HG03354 (cell line): ENCODE measurements at regions not wholly inside any gene's neighbourhood (a gene's known extent, or its start where the extent isn't known, plus 50 kb on each side); places are given as distances from the start of the nearest gene placed in this dataset.

Experiments used
- ATAC-seq: cut with Tn5 transposase; IDR thresholded peaks from one replicate; pipeline ENCODE4 v1.9.1; 2021; ENCODE audit warnings: mild to moderate bottlenecking; ENCODE audit not compliant: unreplicated experiment, poor library complexity, severe bottlenecking

DNA sequence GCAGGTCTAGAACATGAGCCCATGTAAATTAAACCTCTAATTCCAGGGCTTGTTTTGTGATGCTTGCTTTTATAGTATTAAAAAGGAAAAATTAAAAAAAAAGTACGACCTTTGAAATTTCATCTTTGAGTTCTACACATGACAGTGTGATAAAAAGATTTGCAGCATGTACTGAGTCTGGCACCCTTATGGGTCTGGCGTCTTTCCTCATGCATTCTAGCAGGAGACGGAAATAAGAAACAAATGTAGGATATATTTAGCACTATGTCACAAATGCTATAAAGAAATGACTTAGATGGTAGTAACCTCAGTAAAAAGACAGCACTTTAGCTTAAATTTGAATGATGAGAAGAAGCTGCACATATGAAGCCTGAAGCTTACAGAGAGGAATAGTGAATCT is 1474.3 kb upstream of the CDH6 start:
- no peak for ATAC-seq

DNA sequence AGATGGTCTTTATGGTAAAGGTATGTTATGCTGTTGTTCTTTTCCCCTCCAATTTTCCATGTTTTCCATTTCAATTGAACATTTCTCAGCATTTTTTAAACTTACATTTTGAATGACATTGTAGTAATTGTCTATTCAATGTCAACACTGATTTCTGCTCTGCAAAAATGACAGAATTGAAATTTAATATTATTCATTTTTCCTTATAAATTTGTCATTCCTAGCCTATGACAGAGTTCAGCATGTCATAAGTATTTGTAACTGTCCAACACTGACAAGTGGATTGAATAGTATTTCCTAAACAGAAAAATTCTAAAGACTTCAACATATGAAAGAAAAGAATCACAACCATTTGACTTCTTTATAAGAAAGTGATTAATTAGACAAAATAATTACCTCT is 1478.3 kb upstream of the CDH6 start:
- ATAC-seq, result no peak

DNA sequence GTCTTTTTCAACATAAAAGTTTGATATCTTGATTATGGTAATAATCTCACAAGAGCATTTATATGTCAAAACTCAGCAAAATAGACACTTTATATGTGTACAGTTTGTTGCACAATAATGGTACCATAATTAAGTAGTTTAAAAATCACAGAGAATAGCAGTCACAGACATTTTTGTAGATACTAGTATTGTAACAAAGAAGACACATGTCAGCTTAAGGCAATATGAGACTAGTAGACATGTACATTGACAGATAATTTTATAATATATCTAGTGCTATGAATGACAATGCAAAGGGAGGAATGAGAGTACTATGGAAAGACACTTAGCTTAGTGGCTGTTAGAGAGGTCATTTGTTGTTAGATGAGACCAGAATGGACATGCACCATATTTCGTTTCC is 1490.6 kb upstream of the CDH6 start:
- no peak for ATAC-seq

DNA sequence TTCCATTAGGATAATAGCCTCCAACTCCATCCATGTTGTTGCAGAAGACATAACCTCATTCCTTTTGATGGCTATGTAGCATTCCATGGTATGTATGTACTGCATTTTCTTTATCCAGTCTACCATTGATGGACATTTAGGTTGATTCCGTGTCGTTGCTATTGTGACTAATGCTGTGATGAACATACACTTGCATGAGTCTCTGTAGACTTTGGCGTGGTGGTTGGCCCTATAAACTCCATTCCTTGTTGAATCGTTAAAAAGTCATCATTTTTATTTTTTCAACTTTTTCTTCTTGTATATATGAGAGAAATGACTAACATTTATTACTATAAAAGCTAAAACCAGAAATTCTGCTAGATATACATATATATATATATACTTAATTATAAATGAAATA is 1491.9 kb upstream of the CDH6 start:
- ATAC-seq, result no peak

DNA sequence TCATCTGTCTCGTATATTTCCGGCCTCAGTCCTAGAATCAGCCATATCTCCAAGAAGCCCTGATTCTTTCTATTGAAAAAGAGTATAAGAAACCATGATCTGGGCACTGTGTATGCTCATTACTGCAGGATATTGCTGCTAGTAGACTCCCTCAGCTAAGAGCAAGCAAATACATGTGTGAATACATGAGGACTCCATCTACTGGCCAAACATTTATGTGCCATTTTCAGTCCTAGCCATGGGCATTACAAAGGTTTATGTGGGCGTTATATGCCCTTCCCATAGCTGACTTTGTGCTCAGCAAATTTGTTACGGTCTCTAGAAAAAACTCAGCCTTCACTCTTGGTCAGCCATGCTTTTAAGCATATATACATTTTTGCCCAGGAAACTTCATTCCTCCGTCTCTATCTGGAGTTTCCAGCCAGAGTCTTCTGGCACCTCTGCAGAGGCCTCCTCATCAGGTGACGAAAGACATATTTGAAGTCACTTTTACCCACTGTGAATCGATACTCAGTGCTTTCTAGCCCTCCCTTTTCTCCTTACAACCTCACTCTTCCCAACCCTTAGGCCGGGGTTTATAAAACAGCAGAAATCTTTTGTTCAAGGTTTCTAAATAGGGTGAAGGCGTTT is 1495.6 kb upstream of the CDH6 start:
- ATAC-seq, result no peak

DNA sequence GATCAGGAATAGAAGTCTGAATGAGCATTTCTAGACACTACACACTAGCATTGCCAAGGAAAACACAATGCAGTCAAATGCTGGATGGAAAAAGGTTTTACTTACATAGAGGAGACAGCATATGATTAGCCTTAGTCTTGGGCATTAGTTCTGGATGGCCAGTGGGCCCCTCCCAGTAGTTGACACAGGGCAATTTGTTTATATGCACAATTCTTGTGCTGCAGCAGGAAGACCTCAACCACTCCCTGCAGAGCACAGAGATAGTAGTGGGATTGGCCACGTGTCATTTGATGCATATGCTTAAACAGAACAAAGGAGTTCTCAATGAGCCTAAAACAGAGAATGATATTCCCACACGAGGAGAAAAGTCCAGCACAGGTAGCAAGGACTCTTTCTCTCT is 1496.2 kb upstream of the CDH6 start:
- no peak for ATAC-seq

DNA sequence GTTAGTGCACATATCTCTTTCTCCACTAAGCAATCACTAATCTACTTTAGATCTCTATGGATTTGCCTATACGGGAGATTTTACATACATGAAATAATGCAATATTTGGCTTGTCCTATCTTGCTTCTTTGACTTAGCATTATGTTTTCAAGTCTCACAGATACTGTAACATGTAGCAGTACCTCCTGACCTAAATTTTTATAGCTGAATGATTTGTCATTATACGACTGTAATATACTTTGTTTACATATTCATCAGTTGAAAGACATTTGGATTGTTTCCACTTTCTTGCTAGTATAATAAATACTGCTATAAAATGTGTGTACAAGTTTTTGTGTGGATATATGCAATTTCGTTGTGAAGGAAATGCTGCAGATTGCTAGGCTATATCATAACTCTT is 1520.8 kb upstream of the CDH6 start:
- ATAC-seq, result no peak

DNA sequence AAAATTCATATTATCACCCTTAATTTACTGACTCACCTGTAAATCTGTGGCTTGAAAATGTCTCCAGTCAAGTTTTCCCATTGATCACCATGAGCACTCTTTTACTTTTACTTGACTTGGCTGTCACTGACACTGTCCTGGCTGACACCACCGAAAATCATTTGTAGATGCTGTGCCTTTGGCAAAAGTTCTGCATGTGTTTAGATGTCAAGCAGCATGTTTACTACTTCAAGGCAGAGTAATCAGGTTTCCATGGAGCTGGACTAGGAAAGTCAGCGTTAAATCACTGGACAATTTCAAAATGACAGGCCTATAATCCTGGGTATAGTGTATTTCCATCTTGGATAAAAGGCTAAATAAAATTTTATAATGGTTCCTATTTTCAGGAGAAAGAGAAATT is 1530.6 kb upstream of the CDH6 start:
- no peak for ATAC-seq

DNA sequence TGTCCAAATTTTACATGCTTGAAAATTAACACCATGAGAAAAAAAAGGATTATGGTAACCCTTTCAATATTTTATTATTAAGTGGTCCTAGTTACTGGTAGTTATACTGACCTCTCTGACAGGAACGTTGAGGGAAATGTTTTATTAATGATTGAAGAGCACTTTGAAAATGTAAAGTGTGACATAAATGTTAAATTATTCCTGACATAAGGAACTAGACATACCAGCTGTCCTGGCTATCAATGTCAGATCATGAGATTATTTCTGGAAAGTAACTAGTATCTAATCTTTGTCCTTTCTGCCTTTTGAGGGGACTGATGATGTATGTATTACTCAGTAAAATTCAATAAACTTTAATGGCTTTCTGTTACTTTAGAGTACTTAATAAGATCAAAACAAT is 1538.5 kb upstream of the CDH6 start:
- ATAC-seq, result no peak

DNA sequence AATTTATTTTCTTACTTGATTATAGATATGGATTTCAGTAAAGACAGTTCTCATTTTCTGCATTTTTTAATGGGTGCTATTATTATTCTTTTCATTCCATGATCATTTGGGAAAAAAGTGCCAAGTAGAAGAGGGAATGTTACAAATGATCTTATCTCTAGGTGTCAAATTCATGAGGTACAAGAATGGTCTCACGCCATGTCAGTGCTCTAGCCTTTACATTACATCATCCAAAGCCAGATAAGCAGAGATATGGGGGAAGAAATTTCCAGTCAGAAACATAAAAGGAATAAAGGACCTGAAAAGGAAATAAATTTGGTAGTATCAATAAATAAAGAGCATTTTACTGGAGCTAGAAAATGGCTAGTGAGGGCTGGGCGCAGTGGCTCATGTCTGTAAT is 1544.2 kb upstream of the CDH6 start:
- no peak for ATAC-seq

DNA sequence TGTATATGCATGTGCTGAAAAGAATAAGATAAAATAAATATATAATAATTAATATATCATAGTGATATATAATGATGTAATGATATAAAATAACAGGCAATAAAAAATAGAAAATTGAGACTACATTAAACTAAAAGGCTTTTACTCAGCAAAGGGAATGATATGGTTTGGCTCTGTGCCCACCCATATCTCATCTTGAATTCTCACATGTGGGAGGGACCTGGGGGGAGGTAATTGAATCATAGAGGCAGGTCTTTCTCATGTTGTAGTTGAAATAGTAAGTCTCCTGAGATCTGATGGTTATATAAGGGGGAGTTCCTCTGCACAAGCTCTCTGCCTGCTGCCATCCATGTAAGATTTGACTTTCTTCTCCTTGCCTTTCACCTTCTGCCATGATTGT is 1550.9 kb upstream of the CDH6 start:
- no peak for ATAC-seq

DNA sequence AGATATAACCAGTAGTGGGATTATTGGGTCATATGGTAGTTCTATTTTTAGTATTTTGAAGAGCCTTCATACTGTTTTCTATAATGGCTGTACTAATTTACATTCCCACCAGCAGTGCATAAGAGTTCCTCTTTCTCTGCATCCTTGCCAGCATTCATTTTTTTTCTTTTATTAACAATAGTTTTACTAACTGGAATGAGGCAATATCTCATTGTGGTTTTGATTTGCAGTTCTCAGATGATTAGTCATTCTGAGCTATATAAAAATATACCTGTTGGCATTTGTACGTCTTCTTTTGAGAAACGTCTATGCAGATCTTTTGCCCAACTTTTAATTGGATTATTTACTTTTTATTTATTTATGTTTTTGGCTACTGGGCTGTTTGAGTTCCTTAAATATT is 1579.3 kb upstream of the CDH6 start:
- no peak for ATAC-seq

DNA sequence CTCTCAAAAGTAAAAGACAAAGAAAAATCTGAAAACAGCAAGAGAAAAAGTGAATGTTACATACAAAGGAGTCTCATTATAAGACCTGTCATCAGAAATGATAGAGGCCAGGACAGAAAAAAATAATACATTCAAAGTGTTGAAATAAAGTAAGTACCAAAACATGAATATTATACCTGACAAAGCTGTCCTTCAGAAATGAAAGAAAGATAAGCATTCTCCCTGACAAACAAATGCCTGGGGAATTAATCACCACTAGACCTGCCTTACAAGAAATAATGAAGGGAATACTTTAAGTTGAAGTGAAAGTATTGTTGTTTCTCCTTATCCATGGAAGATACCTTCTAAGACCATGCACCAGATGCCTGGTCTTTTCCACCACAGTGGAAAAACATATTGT is 1605.2 kb upstream of the CDH6 start:
- ATAC-seq, result no peak

DNA sequence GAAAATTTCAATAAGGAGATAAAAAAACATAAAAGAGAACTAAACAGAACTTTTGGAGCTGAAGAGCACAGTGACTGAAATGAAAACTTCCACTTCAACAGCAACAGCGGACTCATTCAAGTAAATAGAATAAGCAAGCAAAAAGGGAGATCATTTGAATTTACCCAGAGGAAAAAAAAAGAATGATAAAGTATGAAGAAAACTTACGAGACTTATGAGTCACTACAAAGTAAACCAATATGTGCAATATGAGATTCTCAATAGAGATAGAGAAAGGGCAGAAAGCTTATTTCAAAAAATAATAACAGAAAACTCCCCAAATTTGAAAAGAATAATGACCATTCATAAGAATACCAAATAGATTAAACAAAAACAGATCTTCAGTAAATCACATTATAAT is 1605.7 kb upstream of the CDH6 start:
- no peak for ATAC-seq

DNA sequence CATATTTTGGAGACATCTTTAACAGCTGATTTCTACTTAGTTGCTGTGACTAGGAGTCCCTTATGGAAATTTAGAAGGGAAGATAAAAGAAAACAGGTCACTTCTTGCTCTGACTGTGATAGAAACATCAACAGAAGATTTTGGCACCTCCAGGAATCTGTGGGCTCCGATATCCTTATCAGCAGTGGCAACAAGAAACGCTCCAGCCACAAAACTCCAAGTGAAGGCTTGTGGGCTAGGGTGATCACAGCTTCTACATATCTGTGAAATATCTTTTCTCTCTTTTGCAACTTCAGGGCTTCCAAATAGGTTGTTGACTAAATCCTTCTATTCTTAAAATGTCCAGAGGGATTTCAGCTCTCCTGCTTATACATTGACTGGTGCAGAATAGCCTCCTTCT is 1625.5 kb upstream of the CDH6 start:
- no peak for ATAC-seq

DNA sequence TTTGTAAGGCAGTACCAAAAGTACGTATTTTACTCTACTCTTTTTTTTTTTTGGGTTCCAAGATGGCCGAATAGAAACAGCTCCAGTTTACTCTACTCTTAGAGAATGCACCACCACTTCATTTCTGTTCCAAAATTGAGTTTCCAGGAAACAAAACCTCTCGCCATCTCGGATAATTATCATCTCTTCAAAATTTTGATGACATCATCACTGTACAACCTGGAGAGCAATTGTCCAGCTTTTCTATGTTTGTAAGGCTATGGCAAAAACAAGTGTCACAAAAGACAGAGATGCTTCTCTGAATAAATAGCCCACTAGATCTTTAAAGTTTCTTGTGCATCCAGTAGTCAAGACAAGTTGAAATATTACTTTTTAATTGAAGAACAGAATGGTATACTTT is 1631.9 kb upstream of the CDH6 start:
- ATAC-seq, result no peak

DNA sequence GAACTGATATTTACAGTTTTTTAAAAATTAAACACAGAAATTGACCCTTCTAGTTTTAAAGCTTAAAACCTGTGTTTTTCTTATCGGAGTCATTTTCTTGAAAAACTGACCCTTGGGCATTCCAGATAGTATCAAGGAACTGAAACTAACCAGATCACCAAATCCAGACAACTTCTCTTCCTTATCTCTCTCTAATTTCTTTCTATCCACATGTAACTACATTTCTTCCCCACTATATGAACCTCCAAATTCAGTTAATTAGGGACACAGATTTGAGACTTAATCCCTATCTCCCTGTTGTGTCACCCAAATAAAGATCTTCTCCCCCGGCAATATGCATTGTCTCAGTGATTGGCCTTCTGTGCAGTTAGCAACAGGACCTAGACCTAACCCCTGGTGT is 1643.0 kb upstream of the CDH6 start:
- no peak for ATAC-seq

DNA sequence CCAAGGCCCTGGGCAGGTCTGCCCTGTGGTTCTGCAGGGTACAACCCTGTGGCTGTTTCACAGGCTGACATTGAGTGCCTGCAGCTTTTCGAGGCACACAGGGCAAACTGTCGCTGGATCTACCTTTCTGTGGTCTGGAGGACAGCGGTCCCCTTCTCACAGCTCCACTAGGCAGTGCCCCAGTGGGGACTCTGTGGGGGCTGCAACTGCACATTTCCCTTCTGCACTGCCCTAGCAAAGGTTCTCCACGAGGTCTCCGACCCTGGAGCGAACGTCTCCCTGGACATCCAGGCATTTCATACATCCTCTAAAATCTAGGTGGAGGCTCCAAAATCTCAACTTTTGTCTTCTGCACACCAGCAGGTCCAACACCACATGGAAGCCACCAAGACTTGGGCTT is 1645.2 kb upstream of the CDH6 start:
- ATAC-seq, result no peak

DNA sequence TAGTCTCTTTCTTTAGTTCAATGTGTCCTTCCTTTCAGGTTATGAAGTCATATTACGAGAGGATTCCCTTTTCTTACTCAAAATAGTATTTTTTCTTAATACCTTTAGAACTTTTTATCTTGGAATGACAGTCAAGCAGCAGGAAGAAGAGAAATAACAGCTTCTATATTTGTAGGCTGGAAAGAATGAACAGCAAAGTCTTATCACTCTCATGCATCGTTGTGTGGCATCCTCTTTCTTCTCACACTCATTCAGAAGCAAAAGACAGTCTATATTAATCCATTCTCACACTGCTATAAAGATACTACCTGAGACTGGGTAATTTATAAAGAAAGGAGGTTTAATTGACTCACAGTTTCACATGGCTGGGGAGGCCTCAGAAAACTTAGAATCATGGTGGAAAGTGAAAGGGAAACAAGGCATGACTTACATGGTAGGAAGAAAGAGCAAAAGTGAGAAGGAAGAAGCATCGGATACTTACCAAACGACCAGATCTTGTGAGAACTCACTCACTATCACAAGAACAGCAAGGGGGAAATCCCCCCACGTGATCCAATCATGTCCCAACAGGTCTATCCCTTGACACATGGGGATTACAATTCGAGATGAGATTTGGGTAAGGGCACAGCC is 1646.1 kb upstream of the CDH6 start:
- ATAC-seq, result no peak

DNA sequence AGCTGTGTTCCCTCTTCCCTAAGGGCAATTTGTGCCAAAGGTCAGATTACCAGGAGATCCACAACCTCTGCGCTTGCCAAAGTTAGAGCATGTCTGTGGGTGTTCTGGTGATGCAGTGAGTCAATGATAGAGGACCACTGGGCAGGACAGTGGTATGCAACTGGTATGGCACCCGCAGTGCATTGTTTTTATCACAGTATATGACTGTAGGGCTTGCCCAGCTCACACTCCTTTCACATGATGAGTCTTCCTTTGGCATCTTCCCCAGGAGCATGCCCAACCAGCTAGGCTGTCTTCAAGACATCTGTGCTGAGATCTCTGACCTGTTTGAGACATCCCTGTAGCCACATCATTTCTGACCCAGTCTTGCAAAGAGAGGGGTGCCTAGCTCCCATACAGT is 1650.0 kb upstream of the CDH6 start:
- ATAC-seq, result no peak

DNA sequence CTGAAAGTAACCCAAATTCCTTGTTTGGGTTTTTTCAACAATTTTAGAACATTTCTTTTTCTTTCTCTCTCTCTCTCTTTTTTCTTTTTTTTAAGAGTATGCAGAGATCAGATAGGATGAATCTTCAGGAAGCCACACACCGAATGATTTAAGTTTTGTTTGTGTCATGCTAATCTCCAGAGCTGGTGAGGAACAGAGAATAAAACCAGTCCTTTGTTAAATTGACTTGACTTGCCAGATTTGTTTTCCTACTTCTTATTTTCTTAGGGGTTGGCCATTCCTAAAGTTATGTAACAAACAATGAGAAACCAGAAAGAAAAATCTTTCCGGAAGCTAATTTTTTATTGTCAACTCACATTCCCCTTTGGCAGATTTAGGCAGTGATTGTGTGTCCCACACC is 1669.3 kb upstream of the CDH6 start:
- no peak for ATAC-seq

DNA sequence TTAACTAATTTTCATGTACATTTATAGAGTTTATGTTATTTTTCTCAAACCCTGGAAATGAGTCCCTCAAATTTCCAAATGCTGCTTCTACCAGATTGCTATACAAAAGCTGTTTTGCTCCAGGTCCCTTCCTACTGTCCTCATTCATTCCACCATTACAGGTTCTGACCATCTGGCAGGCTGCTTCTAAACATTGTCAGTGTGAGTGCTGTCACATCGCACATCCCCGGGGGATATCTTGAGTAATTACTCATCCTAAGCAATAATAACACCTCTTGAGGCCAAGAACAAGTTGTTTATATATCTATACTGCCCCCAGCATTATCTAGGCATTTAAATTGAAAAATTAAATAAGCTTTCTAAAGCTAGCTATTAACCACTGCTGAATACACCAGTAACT is 1675.3 kb upstream of the CDH6 start:
- ATAC-seq, result no peak
